Karpas-422 (cell line): ENCODE measurements at regions not wholly inside any gene's neighbourhood (a gene's known extent, or its start where the extent isn't known, plus 50 kb on each side); places are given as distances from the start of the nearest gene placed in this dataset.

Source experiments
- DNase-seq: peaks from one replicate; pipeline ENCODE4 v3.0.0-alpha.2; 2015
- H2AFZ ChIP-seq: fragments of 200-600 bp; sonication (generic); 2 replicates; pipeline ENCODE4 v1.6.1; 2014; ENCODE audit warnings: antibody characterized with exemption, low read length, mixed read lengths
- H3K27ac ChIP-seq: fragments of 200-600 bp; sonication (generic); 2 replicates; pipeline ENCODE4 v1.5.1; 2014; ENCODE audit warnings: mild to moderate bottlenecking, low read length, moderate library complexity
- H3K27me3 ChIP-seq: fragments of 200-600 bp; sonication (generic); 2 replicates; pipeline ENCODE4 v1.6.1; 2014; ENCODE audit warnings: low read length, mixed read lengths
- H3K36me3 ChIP-seq: fragments of 200-600 bp; sonication (generic); 2 replicates; pipeline ENCODE4 v1.6.1; 2014; ENCODE audit warnings: low read length, mixed read lengths; ENCODE audit not compliant: insufficient read depth
- H3K4me1 ChIP-seq: fragments of 200-600 bp; sonication (generic); 2 replicates; pipeline ENCODE4 v1.6.1; 2014; ENCODE audit warnings: mild to moderate bottlenecking, low read length, mixed read lengths
- H3K4me2 ChIP-seq: fragments of 200-600 bp; sonication (generic); 2 replicates; pipeline ENCODE4 v1.6.1; 2014; ENCODE audit warnings: low read length, low read depth, mild to moderate bottlenecking; ENCODE audit not compliant: poor library complexity, severe bottlenecking
- H3K4me3 ChIP-seq: fragments of 200-600 bp; sonication (generic); 2 replicates; pipeline ENCODE4 v1.5.1; 2014; ENCODE audit warnings: mild to moderate bottlenecking, antibody characterized with exemption, low read length, mixed read lengths
- H3K79me2 ChIP-seq: fragments of 200-600 bp; sonication (generic); 2 replicates; pipeline ENCODE4 v1.6.1; 2014; ENCODE audit warnings: mild to moderate bottlenecking, low read length, mixed read lengths
- H3K9ac ChIP-seq: fragments of 200-600 bp; sonication (generic); 2 replicates; pipeline ENCODE4 v1.6.0; 2014; ENCODE audit warnings: low read length
- H3K9me2 ChIP-seq: fragments of 200-600 bp; sonication (generic), shearing (Covaris generic); replicated peaks from 2 replicates; pipeline ENCODE4 v1.6.0; 2014; ENCODE audit warnings: mild to moderate bottlenecking, low read length, moderate library complexity; ENCODE audit not compliant: insufficient read depth
- H3K9me3 ChIP-seq: fragments of 300-700, 200-600 bp; sonication (generic); 2 replicates; pipeline ENCODE4 v1.6.1; 2014; ENCODE audit warnings: low read length, mixed read lengths
- H4K20me1 ChIP-seq: fragments of 200-600 bp; sonication (generic); 2 replicates; pipeline ENCODE4 v1.6.1; 2014; ENCODE audit warnings: mild to moderate bottlenecking, antibody characterized with exemption, low read length, low read depth; ENCODE audit not compliant: insufficient read depth

DNA sequence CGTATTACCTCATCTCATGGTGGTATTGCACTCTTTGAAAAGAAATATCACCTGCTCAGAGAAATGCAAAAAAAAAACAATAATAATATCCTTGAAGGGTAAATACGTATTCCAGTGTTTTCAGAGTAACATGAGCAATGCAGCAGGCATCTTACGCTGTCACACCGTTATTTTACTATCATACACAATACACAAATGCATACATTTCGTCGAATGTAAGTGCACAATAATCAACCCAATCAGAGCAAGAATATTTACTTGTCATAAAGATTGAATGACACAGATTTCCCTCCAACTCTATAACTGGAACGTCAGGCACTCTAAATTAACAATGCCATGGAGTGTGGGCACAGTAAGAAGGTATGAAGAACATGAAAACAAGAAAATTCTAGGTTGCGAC, 1050.1 kb downstream of the PLA2G4A start:
- no peaks in the 10 kb centered on the region for H3K9me3 ChIP-seq
- H3K36me3 ChIP-seq = no peaks in the 10 kb centered on the region
- H3K27me3 ChIP-seq = no peaks in the 10 kb centered on the region
- no peak overlapping the region for H3K27ac ChIP-seq
- H3K9ac ChIP-seq = no peak overlapping the region
- no peaks in the 10 kb centered on the region for H3K79me2 ChIP-seq
- H3K4me3 ChIP-seq = no peak overlapping the region
- H3K4me2 ChIP-seq = no peak overlapping the region
- no peak overlapping the region for H2AFZ ChIP-seq
- H3K4me1 ChIP-seq = no peaks in the 10 kb centered on the region
- no peaks in the 10 kb centered on the region for H3K9me2 ChIP-seq
- no peaks in the 10 kb centered on the region for H4K20me1 ChIP-seq
- DNase-seq = no peak

DNA sequence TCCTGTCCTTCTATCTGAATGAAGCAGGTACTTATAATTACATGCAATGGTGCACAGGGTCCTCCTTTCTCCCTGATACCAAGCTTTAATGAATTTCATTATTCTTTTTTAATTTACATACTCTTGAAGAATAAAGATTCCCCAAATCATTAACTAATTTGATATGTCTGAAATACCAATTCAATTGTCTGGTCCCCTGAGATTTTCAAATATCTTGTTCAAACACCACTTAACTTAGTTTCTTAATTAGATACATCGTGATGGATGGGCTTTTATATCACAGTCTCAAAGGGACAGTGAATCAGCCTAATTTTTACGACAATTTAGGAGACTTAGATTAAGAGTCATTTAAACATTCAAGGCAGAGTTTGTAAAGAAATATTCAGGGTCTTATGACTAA, 1054.6 kb downstream of the PLA2G4A start:
- no peak overlapping the region for H3K27ac ChIP-seq
- no peak overlapping the region for H3K4me2 ChIP-seq
- no peak overlapping the region for H3K4me3 ChIP-seq
- H2AFZ ChIP-seq = no peak overlapping the region
- H3K9ac ChIP-seq = no peak overlapping the region
- H4K20me1 ChIP-seq = no peaks in the 10 kb centered on the region
- H3K79me2 ChIP-seq = no peaks in the 10 kb centered on the region
- no peaks in the 10 kb centered on the region for H3K9me2 ChIP-seq
- H3K27me3 ChIP-seq = no peaks in the 10 kb centered on the region
- H3K4me1 ChIP-seq = no peaks in the 10 kb centered on the region
- no peaks in the 10 kb centered on the region for H3K36me3 ChIP-seq
- DNase-seq = no peak
- H3K9me3 ChIP-seq = no peaks in the 10 kb centered on the region

DNA sequence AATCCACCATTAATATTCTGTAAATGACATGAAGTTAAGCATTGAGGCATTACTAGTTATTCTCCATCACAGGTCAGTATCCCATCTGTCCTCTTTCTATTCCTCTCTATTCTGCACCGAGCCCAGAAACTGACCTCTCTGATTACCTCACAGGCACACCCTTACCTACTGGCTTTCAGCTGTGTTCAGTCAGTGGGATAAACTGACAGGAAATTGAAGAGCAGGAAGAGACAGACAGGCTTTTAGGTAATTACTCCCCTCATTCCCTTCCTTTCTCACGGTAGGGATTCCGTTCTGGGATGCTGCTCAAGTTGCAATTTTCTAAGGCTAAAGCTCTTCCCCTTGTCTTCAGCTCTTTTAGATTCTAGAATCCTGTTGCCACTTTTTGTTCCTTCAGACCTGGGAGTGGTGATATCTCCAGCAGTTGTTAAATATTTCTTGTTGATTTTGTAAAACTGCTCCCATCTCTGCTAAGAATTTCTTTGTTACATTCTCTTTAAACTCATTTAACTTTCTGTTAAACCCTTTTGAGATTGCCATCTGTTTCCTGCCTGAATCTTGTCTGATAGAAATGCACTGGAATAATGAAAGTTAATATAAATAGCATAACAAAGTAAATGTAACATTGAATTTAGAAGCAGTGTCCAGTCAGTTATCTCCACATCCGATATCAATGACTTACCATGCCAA, 1063.4 kb downstream of the PLA2G4A start:
- Histone ChIP-seq H3K27ac (no peak overlapping the region), H3K4me1 (no peaks in the 10 kb centered on the region), H3K9me3 (no peaks in the 10 kb centered on the region), H2AFZ (no peak overlapping the region; the same call in 1 of the 2 replicates), H3K4me2 (no peak overlapping the region), H4K20me1 (no peaks in the 10 kb centered on the region), H3K9me2 (no peaks in the 10 kb centered on the region; the same call in 1 of the 2 replicates), H3K4me3 (no peak overlapping the region), H3K27me3 (no peaks in the 10 kb centered on the region), H3K9ac (no peak overlapping the region), H3K79me2 (no peaks in the 10 kb centered on the region), H3K36me3 (no peaks in the 10 kb centered on the region)
- DNase-seq = no peak

DNA sequence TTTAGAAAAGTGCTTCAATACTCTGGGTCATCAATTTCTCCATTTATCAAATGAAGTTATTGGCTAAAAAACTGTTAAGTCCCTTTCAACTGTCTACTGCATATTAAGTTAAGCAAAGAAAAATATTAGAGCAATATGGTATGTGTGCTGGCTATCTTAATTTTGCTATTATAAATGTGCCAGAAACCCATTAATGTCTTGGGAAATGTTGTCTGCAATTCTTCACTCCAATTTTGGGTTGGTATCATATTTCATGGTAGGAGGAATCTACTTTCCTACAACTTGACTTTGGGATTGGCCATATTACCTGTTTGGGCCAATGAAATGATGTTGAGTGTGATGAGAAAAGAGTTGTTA, 1063.9 kb downstream of the PLA2G4A start:
- no peaks in the 10 kb centered on the region for H3K4me1 ChIP-seq
- no peak overlapping the region for H3K9ac ChIP-seq
- DNase-seq = no peak
- H3K27me3 ChIP-seq = no peaks in the 10 kb centered on the region
- H3K9me2 ChIP-seq = no peaks in the 10 kb centered on the region; the same call in 1 of the 2 replicates
- H3K79me2 ChIP-seq = no peaks in the 10 kb centered on the region
- no peaks in the 10 kb centered on the region for H3K9me3 ChIP-seq
- no peak overlapping the region for H2AFZ ChIP-seq
- H3K4me3 ChIP-seq = no peak overlapping the region
- no peak overlapping the region for H3K4me2 ChIP-seq
- no peaks in the 10 kb centered on the region for H4K20me1 ChIP-seq
- H3K27ac ChIP-seq = no peak overlapping the region
- H3K36me3 ChIP-seq = no peaks in the 10 kb centered on the region

DNA sequence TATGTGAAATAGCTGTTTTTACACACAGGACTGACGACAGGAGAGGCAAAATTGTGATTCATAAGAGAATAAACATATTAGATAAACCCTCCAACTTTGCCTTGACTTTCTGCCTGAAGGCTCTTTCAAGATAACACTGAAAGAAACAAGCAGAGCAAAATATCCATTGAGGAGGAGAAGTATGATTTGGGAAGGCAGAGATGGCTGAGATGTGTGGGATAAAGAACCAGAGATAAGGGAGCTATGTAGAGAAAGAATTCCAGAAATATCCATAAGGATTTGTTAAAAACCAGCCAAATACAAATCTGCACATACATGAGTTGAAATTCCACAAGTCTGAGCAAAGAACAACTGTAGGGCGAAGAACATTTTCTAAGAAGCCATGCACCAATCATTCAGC, 1064.7 kb downstream of the PLA2G4A start:
- H3K4me2 ChIP-seq = no peak overlapping the region
- no peak overlapping the region for H3K9ac ChIP-seq
- H3K4me3 ChIP-seq = no peak overlapping the region
- no peak for DNase-seq
- no peak overlapping the region for H2AFZ ChIP-seq
- no peaks in the 10 kb centered on the region for H3K27me3 ChIP-seq
- no peaks in the 10 kb centered on the region for H3K79me2 ChIP-seq
- no peak overlapping the region for H3K27ac ChIP-seq
- no peaks in the 10 kb centered on the region for H3K36me3 ChIP-seq
- no peaks in the 10 kb centered on the region; the same call in 1 of the 2 replicates for H3K9me2 ChIP-seq
- no peaks in the 10 kb centered on the region for H3K4me1 ChIP-seq
- H3K9me3 ChIP-seq = no peaks in the 10 kb centered on the region
- H4K20me1 ChIP-seq = no peaks in the 10 kb centered on the region

DNA sequence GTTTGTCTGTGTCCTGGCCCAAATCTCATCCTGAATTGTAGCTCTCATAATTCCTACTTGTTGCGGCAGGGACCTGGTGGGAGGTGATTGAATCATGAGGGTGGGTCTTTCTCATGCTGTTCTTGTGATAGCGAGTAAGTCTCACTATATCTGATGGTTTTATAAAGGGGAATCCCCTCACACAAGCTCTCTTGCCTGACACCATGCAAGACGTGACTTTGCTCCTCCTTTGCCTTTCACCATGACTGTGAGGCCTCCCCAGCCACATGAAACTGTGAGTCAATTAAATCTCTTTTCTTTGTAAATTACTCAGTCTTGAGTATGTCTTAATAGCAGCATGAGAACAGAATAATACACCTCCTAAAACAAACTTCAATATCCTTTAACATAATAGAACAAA, 1065.6 kb downstream of the PLA2G4A start:
- DNase-seq = no peak
- Histone ChIP-seq H3K4me1 (no peaks in the 10 kb centered on the region), H2AFZ (no peak overlapping the region), H3K4me3 (no peak overlapping the region), H3K9me2 (no peaks in the 10 kb centered on the region; the same call in 1 of the 2 replicates), H3K9me3 (no peaks in the 10 kb centered on the region), H3K36me3 (no peaks in the 10 kb centered on the region), H4K20me1 (no peaks in the 10 kb centered on the region), H3K4me2 (no peak overlapping the region), H3K27ac (no peak overlapping the region), H3K27me3 (no peaks in the 10 kb centered on the region), H3K79me2 (no peaks in the 10 kb centered on the region), H3K9ac (no peak overlapping the region)

DNA sequence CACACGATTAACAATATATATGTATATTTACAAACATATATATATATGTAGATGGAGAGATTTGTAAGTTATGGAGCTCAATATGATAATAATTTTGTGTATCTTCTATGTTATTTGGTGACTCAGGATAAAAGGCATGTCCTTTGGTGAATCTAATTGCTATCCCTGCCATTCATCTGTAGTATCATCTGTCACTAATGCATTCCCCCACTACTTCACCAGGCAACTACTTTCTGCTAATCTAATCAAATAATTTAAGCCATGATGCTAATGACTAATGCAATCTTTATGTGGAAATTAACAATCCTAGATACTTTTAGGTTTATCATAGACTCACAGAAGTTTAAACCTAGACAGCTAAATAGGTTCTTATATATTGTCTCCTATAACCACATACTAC, 1074.5 kb downstream of the PLA2G4A start:
- Histone ChIP-seq H3K4me1 (no peaks in the 10 kb centered on the region), H3K36me3 (no peaks in the 10 kb centered on the region), H3K4me3 (no peak overlapping the region), H3K9me2 (no peaks in the 10 kb centered on the region), H3K9me3 (no peaks in the 10 kb centered on the region), H3K79me2 (no peaks in the 10 kb centered on the region), H2AFZ (no peak overlapping the region), H4K20me1 (no peaks in the 10 kb centered on the region), H3K9ac (no peak overlapping the region), H3K27me3 (no peaks in the 10 kb centered on the region), H3K4me2 (no peak overlapping the region), H3K27ac (no peak overlapping the region)
- DNase-seq = no peak

DNA sequence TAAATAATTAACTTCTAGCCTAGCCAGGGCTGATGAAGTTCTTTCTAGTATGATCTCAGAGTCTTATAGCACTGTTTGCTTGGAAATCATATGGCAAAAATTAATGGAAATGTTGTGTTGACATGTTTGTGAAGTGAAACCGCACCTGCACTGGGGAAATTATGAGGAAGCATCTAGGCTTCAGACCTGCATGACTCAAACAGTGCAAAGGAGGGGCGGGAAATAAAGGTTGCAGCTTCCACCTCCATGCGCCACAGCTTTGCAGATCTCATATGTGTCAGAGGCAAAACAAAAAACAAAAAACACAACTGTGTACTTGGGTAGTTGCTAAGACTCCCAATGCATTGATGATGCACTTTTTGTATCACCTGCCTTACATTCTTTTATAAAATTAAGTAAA, 1080.6 kb downstream of the PLA2G4A start:
- no peaks in the 10 kb centered on the region for H3K9me2 ChIP-seq
- no peaks in the 10 kb centered on the region for H4K20me1 ChIP-seq
- H3K9me3 ChIP-seq = no peaks in the 10 kb centered on the region
- H3K79me2 ChIP-seq = no peaks in the 10 kb centered on the region
- no peaks in the 10 kb centered on the region for H3K4me1 ChIP-seq
- no peak overlapping the region for H3K4me3 ChIP-seq
- no peaks in the 10 kb centered on the region for H3K27me3 ChIP-seq
- DNase-seq = no peak
- H3K9ac ChIP-seq = no peak overlapping the region
- H2AFZ ChIP-seq = no peak overlapping the region
- H3K27ac ChIP-seq = no peak overlapping the region
- no peak overlapping the region for H3K4me2 ChIP-seq
- no peaks in the 10 kb centered on the region for H3K36me3 ChIP-seq
